GM12801 (cell line): ENCODE measurements at regions not wholly inside any gene's neighbourhood (a gene's known extent, or its start where the extent isn't known, plus 50 kb on each side); places are given as distances from the start of the nearest gene placed in this dataset.

ENCODE experiments used
- CTCF ChIP-seq: IDR thresholded peaks from one replicate; pipeline ENCODE4 v1.5.1; 2011; ENCODE audit warnings: control low read depth; ENCODE audit not compliant: insufficient read length; ENCODE audit errors: extremely low read depth

GRCh38 chr10:58932126-58932525, 244.3 kb upstream of the PHYHIPL start:
- no peak for TF ChIP-seq CTCF

GRCh38 chr10:58932577-58933314, 243.7 kb upstream of the PHYHIPL start:
- no peak for TF ChIP-seq CTCF

- no peak for TF ChIP-seq CTCF
Observed at GRCh38 chr10:58936364-58936763, 240.1 kb upstream of the PHYHIPL start.

- no peak for TF ChIP-seq CTCF
Observed at GRCh38 chr10:58937423-58937822, 239.0 kb upstream of the PHYHIPL start.

GRCh38 chr10:58942724-58943123, 233.7 kb upstream of the PHYHIPL start:
- no peak for TF ChIP-seq CTCF

- no peak for TF ChIP-seq CTCF
Observed at GRCh38 chr10:58943256-58943890, 233.1 kb upstream of the PHYHIPL start.

- no peak for TF ChIP-seq CTCF
Observed at GRCh38 chr10:58943960-58944359, 232.5 kb upstream of the PHYHIPL start.
